Large intestine (tissue), 3 donors: ENCODE measurements at regions not wholly inside any gene's neighbourhood (a gene's known extent, or its start where the extent isn't known, plus 50 kb on each side); places are given as distances from the start of the nearest gene placed in this dataset.
"Not testable (repeated sequence)": the region's sequence is repeated elsewhere in the genome, so short reads cannot be mapped to it uniquely, and the experiment has no call there.

Experiments used
- DNase-seq, 2 donors: peaks; one replicate each; pipeline versions ENCODE4 v3.0.0 to v3.0.0-alpha.2; 2013
- H3K27ac ChIP-seq: one replicate; pipeline ENCODE4 v1.5.1; 2013; ENCODE audit warnings: low read length
- H3K27me3 ChIP-seq: 2 replicates; pipeline ENCODE4 v1.6.1; 2013; ENCODE audit warnings: low read length; ENCODE audit not compliant: control insufficient read depth, insufficient read depth
- H3K36me3 ChIP-seq: 2 replicates; pipeline ENCODE4 v1.6.1; 2013; ENCODE audit warnings: low read length; ENCODE audit not compliant: control insufficient read depth, insufficient read depth
- H3K4me1 ChIP-seq: one replicate; pipeline ENCODE4 v1.6.1; 2013; ENCODE audit warnings: low read length; ENCODE audit not compliant: control insufficient read depth, insufficient read depth
- H3K4me3 ChIP-seq: one replicate; pipeline ENCODE4 v1.5.1; 2013; ENCODE audit warnings: low read length
- H3K9me3 ChIP-seq: one replicate; pipeline ENCODE4 v1.6.1; 2013; ENCODE audit warnings: mild to moderate bottlenecking, low read depth, low read length, moderate library complexity; ENCODE audit not compliant: control insufficient read depth
- WGBS: methylation state at CpG from one replicate; pipeline ENCODE4 v1.1.5; 2013; ENCODE audit warnings: low lambda C conversion rate; ENCODE audit not compliant: insufficient coverage; 5-methylcytosine and 5-hydroxymethylcytosine counted together

GRCh38 chr11:82225930-82226329, 507.7 kb downstream of the FAM181B start:
- H3K36me3 ChIP-seq = no peaks in the 10 kb centered on the region
- H3K4me3 ChIP-seq = no peak overlapping the region
- H3K4me1 ChIP-seq = no peaks in the 10 kb centered on the region
- WGBS = no CpG with 5 or more reads among the region's 2 CpGs
- no peak overlapping the region for H3K27ac ChIP-seq
- no peaks in the 10 kb centered on the region for H3K27me3 ChIP-seq
- no peak for DNase-seq
- no peaks in the 10 kb centered on the region for H3K9me3 ChIP-seq

GRCh38 chr11:82225502-82225901, 508.2 kb downstream of the FAM181B start:
- WGBS = 80% methylated on average over 1 of the region's 2 CpGs

GRCh38 chr11:82216927-82217570, 516.6 kb downstream of the FAM181B start:
- Histone ChIP-seq H3K27me3 (no peaks in the 10 kb centered on the region), H3K4me1 (no peaks in the 10 kb centered on the region), H3K9me3 (no peaks in the 10 kb centered on the region), H3K36me3 (no peaks in the 10 kb centered on the region), H3K4me3 (no peak overlapping the region), H3K27ac (no peak overlapping the region)
- no CpG with 5 or more reads among the region's 3 CpGs for WGBS
- peak in 1 of 2 donors; percentile 49 for DNase-seq

More at GRCh38 chr11:82225502-82225901, 508.2 kb downstream of the FAM181B start:
- Histone ChIP-seq H3K27ac (no peak overlapping the region), H3K4me1 (no peaks in the 10 kb centered on the region), H3K36me3 (no peaks in the 10 kb centered on the region), H3K9me3 (no peaks in the 10 kb centered on the region), H3K4me3 (no peak overlapping the region), H3K27me3 (no peaks in the 10 kb centered on the region)
- DNase-seq = no peak

- Histone ChIP-seq H3K27ac (no peak overlapping the region), H3K9me3 (no peaks in the 10 kb centered on the region), H3K4me1 (no peaks in the 10 kb centered on the region), H3K36me3 (no peaks in the 10 kb centered on the region), H3K4me3 (no peak overlapping the region), H3K27me3 (no peaks in the 10 kb centered on the region)
- WGBS = 100% methylated on average over 1 of the region's 1 CpG
- no peak for DNase-seq
Observed at GRCh38 chr11:82210011-82210410, 523.7 kb downstream of the FAM181B start.

- DNase-seq = no peak
- Histone ChIP-seq H3K36me3 (no peaks in the 10 kb centered on the region), H3K27me3 (no peaks in the 10 kb centered on the region), H3K4me1 (no peaks in the 10 kb centered on the region), H3K4me3 (no peak overlapping the region), H3K27ac (no peak overlapping the region), H3K9me3 (no peaks in the 10 kb centered on the region)
- WGBS = 100% methylated on average over 2 of the region's 3 CpGs
Observed at GRCh38 chr11:82195283-82195682, 538.4 kb downstream of the FAM181B start.

GRCh38 chr11:82194521-82194920, 539.1 kb downstream of the FAM181B start:
- H3K4me1 ChIP-seq = no peaks in the 10 kb centered on the region
- no peaks in the 10 kb centered on the region for H3K36me3 ChIP-seq
- no peak overlapping the region for H3K4me3 ChIP-seq
- 100% methylated on average over 1 of the region's 7 CpGs for WGBS
- H3K27ac ChIP-seq = no peak overlapping the region
- DNase-seq = peak in 1 of 2 donors; percentile 37
- H3K9me3 ChIP-seq = no peaks in the 10 kb centered on the region
- no peaks in the 10 kb centered on the region for H3K27me3 ChIP-seq

GRCh38 chr11:82191695-82192094, 542.0 kb downstream of the FAM181B start:
- Histone ChIP-seq H3K27me3 (no peaks in the 10 kb centered on the region), H3K27ac (no peak overlapping the region), H3K4me1 (no peaks in the 10 kb centered on the region), H3K4me3 (no peak overlapping the region), H3K36me3 (no peaks in the 10 kb centered on the region), H3K9me3 (no peaks in the 10 kb centered on the region)
- no CpG with 5 or more reads among the region's 3 CpGs for WGBS
- DNase-seq = no peak

- H3K36me3 ChIP-seq = no peaks in the 10 kb centered on the region
- 93% methylated on average over 3 of the region's 3 CpGs for WGBS
- no peak overlapping the region for H3K4me3 ChIP-seq
- H3K4me1 ChIP-seq = no peaks in the 10 kb centered on the region
- no peaks in the 10 kb centered on the region for H3K27me3 ChIP-seq
- peaks cover 2% of the 10 kb centered on the region for H3K9me3 ChIP-seq
- DNase-seq = no peak
- no peak overlapping the region for H3K27ac ChIP-seq
Observed at GRCh38 chr11:82185925-82186324, 547.7 kb downstream of the FAM181B start.

GRCh38 chr11:82184966-82185365, 548.7 kb downstream of the FAM181B start:
- Histone ChIP-seq H3K27ac (no peak overlapping the region), H3K36me3 (no peaks in the 10 kb centered on the region), H3K4me3 (no peak overlapping the region), H3K9me3 (peaks cover 2% of the 10 kb centered on the region), H3K4me1 (no peaks in the 10 kb centered on the region), H3K27me3 (no peaks in the 10 kb centered on the region)
- 96% methylated on average over 3 of the region's 3 CpGs for WGBS
- DNase-seq = no peak

- H3K9me3 ChIP-seq = peaks cover 2% of the 10 kb centered on the region
- no CpG with 5 or more reads among the region's 2 CpGs for WGBS
- no peak overlapping the region for H3K27ac ChIP-seq
- DNase-seq = no peak
- no peak overlapping the region for H3K4me3 ChIP-seq
- H3K36me3 ChIP-seq = no peaks in the 10 kb centered on the region
- no peaks in the 10 kb centered on the region for H3K4me1 ChIP-seq
- no peaks in the 10 kb centered on the region for H3K27me3 ChIP-seq
Observed at GRCh38 chr11:82183346-82183745, 550.3 kb downstream of the FAM181B start.

- WGBS = 91% methylated on average over 1 of the region's 2 CpGs
- H3K4me3 ChIP-seq, H3K36me3 ChIP-seq, H3K27me3 ChIP-seq, DNase-seq, H3K27ac ChIP-seq, H3K4me1 ChIP-seq, H3K9me3 ChIP-seq: not testable (repeated sequence)
Observed at GRCh38 chr11:82182697-82183096, 551.0 kb downstream of the FAM181B start.
